ENCODE measurements at regions not wholly inside any gene's neighbourhood (a gene's known extent, or its start where the extent isn't known, plus 50 kb on each side); places are given as distances from the start of the nearest gene placed in this dataset.

DNA sequence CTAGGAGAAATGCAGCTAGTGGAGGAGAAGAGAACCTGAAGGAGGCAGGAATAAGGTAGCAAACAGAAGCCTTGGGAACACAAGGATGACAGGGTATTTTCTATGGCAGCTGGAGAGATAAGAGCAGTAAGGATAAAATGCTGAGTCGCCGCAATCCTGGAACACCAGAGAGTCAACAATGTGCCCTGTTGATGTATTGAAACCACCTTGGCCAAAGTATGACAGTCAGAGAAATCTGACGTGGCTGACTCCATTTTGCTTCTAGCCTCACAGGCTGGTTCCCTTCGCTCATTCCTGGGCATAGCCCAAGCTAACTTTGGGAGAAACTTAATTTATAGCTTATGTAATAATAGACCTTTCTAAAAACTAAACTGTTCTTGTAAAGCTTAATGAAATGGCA lies 56.6 kb upstream of the C4orf54 start:
- no peak overlapping the region for H3K4me2 ChIP-seq
- H3K4me1 ChIP-seq: no peaks in the 10 kb centered on the region
- H3K36me3 ChIP-seq: no peaks in the 10 kb centered on the region
- H3K27ac ChIP-seq: no peak overlapping the region
- H4K20me1 ChIP-seq: no peaks in the 10 kb centered on the region
- H3K4me3 ChIP-seq: no peak overlapping the region
- no peaks in the 10 kb centered on the region for H3K9me3 ChIP-seq
- H3K27me3 ChIP-seq: no peaks in the 10 kb centered on the region
- no peak overlapping the region for H3K9ac ChIP-seq
- no peak for TF ChIP-seq Cebpa-rat (IDR thresholded peaks at IDR 0.05)

DNA sequence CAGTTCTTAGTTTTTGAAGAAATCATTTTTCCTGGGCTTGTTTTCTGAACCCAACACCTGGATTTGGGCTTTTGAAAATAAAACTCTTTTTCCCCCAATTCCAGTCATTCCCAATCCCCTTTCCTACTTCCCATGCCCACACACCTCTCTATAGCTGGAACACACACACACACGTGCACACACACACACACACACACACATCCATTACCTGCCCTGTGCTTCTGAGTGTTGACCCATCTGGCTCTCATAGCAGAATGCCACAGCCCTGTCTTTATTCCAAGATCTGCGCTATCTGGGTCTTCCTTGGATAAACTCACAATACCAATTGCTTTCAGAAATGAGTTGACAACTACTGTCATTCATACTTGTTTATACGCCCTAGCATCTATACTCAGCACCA lies 54.9 kb upstream of the C4orf54 start:
- H3K27ac ChIP-seq: no peak overlapping the region
- no peaks in the 10 kb centered on the region for H3K27me3 ChIP-seq
- TF ChIP-seq Cebpa-rat (IDR thresholded peaks at IDR 0.05): no peak

DNA sequence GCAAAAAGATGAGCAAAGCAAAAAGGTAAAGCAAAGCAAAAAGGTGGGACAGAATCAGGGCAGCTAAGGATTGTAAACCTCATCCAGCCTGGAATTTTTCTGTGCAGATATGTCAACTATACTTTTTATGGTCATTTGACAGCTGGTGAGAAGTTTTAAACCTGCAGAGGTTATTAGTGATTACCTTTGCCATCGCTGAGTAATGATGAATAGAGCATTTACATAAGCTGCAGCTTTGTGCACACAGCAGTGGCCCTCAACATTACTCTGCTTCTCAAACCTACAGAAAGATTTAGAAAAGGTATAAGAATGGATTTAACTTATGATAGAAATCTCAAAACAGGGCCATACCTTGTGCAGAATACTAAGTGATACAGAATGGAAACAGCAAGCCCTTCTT lies 54.5 kb upstream of the C4orf54 start:
- Histone ChIP-seq H3K27ac (no peak overlapping the region), H3K4me2 (no peak overlapping the region), H3K9ac (no peak overlapping the region), H3K4me3 (no peak overlapping the region), H3K4me1 (no peaks in the 10 kb centered on the region), H3K27me3 (no peaks in the 10 kb centered on the region), H4K20me1 (no peaks in the 10 kb centered on the region), H3K36me3 (no peaks in the 10 kb centered on the region), H3K9me3 (no peaks in the 10 kb centered on the region)
- TF ChIP-seq Cebpa-rat (IDR thresholded peaks at IDR 0.05): no peak

More for the DNA sequence above, 54.9 kb upstream of the C4orf54 start:
- Histone ChIP-seq H4K20me1 (no peaks in the 10 kb centered on the region), H3K9me3 (no peaks in the 10 kb centered on the region), H3K36me3 (no peaks in the 10 kb centered on the region), H3K9ac (no peak overlapping the region), H3K4me2 (no peak overlapping the region), H3K4me3 (no peak overlapping the region), H3K4me1 (no peaks in the 10 kb centered on the region)

DNA sequence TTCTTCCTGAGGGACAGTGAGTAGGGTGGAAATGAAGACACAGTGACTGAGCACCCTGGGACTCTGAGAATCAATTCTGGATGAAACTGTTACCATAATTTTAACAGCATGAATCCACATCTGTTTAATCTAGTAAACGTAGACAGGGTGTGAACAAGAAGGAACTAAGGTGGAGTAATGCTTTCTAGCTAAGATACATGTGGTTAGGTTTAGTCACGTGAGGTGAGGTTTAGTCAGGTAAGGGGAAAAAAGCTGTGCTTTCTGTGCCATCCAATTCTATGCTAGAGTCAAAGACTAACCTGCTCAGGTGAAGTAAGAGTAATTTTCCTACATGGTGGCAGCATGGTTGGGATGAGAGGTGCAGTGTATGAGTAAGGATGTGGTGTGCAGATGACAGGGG lies 54.0 kb upstream of the C4orf54 start:
- Histone ChIP-seq H3K36me3 (no peaks in the 10 kb centered on the region), H3K9me3 (no peaks in the 10 kb centered on the region), H3K4me2 (no peak overlapping the region), H3K4me1 (no peaks in the 10 kb centered on the region), H3K27ac (no peak overlapping the region), H3K9ac (no peak overlapping the region), H3K4me3 (no peak overlapping the region), H4K20me1 (no peaks in the 10 kb centered on the region), H3K27me3 (no peaks in the 10 kb centered on the region)
- no peak for TF ChIP-seq Cebpa-rat (IDR thresholded peaks at IDR 0.05)

DNA sequence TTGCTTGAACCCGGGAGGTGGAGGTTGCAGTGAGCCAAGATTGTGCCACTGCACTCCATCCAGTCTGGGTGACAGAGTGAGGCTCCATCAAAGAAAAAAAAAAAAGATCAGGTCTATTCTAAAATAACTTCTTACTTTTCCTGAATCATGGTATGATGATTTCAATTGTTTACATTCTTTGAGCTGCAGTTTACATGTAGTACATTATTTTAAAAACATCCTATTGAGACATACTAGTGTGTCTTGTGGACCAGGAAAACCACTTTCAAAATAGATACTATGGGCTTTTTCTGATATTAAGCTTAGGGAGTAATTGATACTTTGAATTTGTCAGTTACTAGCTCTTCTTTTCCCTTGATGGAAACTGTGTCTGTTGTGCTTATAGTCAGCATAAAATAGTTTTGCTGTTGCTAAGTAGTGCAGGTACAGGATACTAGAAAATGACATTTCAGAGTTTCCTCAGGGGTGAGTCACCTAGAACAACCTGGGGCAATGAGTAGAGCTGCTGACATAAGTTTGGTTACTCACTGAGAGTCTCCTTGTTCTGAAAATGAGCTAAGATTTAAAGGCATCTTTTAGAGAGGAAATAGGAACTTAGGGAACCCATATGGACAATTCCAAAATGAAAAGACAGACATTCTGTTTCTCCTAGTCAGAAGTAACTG lies 53.2 kb upstream of the C4orf54 start:
- no peaks in the 10 kb centered on the region for H4K20me1 ChIP-seq
- H3K27ac ChIP-seq: no peak overlapping the region
- H3K4me3 ChIP-seq: no peak overlapping the region
- no peaks in the 10 kb centered on the region for H3K36me3 ChIP-seq
- H3K27me3 ChIP-seq: no peaks in the 10 kb centered on the region
- no peaks in the 10 kb centered on the region for H3K9me3 ChIP-seq
- no peak for TF ChIP-seq Cebpa-rat (IDR thresholded peaks at IDR 0.05)
- no peak overlapping the region for H3K9ac ChIP-seq
- H3K4me2 ChIP-seq: no peak overlapping the region
- H3K4me1 ChIP-seq: no peaks in the 10 kb centered on the region

DNA sequence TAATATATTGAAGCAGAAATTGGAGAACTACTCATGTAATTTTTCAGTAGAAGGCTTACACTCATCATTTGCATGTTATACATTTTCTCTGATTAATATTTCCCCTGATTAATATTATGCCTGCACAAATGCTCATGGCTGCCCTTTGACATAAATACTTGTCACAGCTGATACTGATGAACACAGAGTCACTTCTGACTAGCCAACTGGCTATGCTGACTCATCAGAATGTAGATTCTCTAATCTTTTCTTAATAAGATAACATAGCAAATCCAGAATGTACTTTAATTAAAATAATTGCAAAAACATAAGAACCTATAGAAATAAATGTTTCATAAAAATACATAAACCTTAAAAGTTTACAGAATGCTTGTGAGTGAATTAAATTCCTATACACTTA lies 52.4 kb upstream of the C4orf54 start:
- TF ChIP-seq Cebpa-rat (IDR thresholded peaks at IDR 0.05): no peak
- Histone ChIP-seq H4K20me1 (no peaks in the 10 kb centered on the region), H3K4me1 (no peaks in the 10 kb centered on the region), H3K36me3 (no peaks in the 10 kb centered on the region), H3K4me2 (no peak overlapping the region), H3K4me3 (no peak overlapping the region), H3K9me3 (no peaks in the 10 kb centered on the region), H3K27me3 (no peaks in the 10 kb centered on the region), H3K9ac (no peak overlapping the region), H3K27ac (no peak overlapping the region)

DNA sequence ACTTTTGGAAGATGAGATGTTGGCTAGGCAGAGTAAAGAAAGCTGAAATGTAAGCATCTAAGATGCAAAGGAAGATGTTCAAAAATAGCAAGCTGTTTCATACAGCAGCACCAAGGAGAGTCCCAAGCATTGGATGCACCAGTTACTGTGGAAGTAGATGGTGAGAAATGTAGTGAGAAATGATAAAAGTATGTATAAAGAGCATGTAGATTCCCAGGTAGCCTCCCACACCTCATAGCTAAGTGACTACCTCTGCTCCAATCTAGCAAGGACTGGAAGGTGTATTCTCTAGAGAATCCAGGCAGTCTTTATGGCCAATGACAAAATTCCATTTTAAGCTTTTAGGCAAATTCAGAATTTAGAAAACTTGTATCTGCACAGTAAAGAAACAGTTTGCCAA lies 50.9 kb upstream of the C4orf54 start:
- no peaks in the 10 kb centered on the region for H3K36me3 ChIP-seq
- no peak overlapping the region for H3K9ac ChIP-seq
- H3K4me1 ChIP-seq: no peaks in the 10 kb centered on the region
- no peak overlapping the region for H3K27ac ChIP-seq
- no peak overlapping the region for H3K4me3 ChIP-seq
- no peaks in the 10 kb centered on the region for H3K27me3 ChIP-seq
- TF ChIP-seq Cebpa-rat (IDR thresholded peaks at IDR 0.05): no peak
- H3K4me2 ChIP-seq: no peak overlapping the region
- no peaks in the 10 kb centered on the region for H4K20me1 ChIP-seq
- H3K9me3 ChIP-seq: no peaks in the 10 kb centered on the region

Data from BLaER1 (cell line).